ENCODE measurements at regions not wholly inside any gene's neighbourhood (a gene's known extent, or its start where the extent isn't known, plus 50 kb on each side); places are given as distances from the start of the nearest gene placed in this dataset.

DNA sequence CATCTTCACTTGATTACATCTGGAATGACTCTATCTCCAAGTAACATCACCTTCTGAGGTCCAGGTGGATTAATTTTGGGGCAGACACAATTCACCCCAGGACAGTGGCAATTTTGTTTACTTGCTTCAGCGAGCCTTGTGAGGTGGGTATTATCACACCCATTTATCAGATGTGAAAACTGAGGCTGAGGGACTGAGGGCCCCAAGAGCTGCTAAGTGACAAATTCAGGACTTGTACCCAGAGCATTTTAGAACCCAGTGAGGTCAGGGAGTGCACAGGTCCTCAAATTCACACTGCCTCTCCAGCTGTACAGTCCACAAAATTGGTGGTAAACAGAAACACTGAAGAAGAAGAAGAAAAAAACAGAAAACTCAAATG, 125.2 kb upstream of the PMEPA1 start:
- no peaks in the 10 kb centered on the region for H3K9me3 Mint-ChIP-seq

GRCh38 chr20:57834306-57835073, 124.7 kb upstream of the PMEPA1 start:
- Mint-ChIP-seq H3K27ac (no peak overlapping the region), H3K27me3 (peaks cover 0 to 4% (median 0%) of the 10 kb centered on the region in 5 donors), H3K36me3 (no peaks in the 10 kb centered on the region), H3K4me3 (no peak overlapping the region), H3K4me1 (peaks cover 0 to 3% (median 0%) of the 10 kb centered on the region in 4 donors), H3K9me3 (no peaks in the 10 kb centered on the region)
- no peak for ATAC-seq
- DNase-seq, result no peak
- POLR2A ChIA-PET, result no interaction called here

More for the DNA sequence above, 125.2 kb upstream of the PMEPA1 start:
- H3K36me3 Mint-ChIP-seq, result no peaks in the 10 kb centered on the region
- DNase-seq (no peak), ATAC-seq (no peak)
- POLR2A ChIA-PET, result interaction anchor here (0.5 kb wide), 1 partner anchor 88 kb away, joined by 3 read pairs; no protein-coding TSS in a partner anchor
- peaks cover 0 to 4% (median 0%) of the 10 kb centered on the region in 5 donors for H3K27me3 Mint-ChIP-seq
- peaks cover 0 to 3% (median 0%) of the 10 kb centered on the region in 4 donors for H3K4me1 Mint-ChIP-seq
- H3K4me3 Mint-ChIP-seq, result no peak overlapping the region
- H3K27ac Mint-ChIP-seq, result no peak overlapping the region

DNA sequence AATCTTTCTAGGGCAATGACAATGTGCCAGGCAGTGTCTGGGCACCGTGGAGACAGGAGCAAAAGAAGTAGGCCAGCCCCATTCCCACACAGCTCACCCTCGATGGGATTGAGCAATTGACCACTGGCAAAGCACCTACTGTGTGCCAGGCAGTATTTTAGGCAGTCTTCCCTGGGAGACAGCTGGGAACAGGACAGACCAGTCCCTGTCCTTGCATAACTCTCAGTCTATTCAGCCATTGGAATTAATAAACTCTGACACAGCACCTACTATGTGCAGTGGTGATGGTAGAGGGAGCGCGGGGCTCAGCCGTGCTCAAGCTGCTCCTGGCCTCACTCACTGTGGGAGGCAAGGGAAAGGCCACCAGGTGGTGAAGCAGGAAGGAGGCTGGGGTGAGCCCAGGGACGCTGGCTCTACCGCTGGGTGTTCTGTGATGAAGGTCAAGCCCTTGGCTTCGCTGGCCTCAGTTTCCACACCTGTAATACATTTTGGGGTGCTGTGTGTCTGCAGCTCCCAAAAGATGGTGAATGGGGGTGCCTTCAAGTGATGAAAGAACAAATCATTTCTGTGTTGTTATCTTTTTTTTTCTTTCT, 122.3 kb upstream of the PMEPA1 start:
- ATAC-seq (no peak), DNase-seq (no peak)
- POLR2A ChIA-PET, result no interaction called here
- peaks cover 0 to 4% (median 0%) of the 10 kb centered on the region in 5 donors for H3K27me3 Mint-ChIP-seq
- H3K4me3 Mint-ChIP-seq, result no peak overlapping the region
- H3K27ac Mint-ChIP-seq, result no peak overlapping the region
- H3K4me1 Mint-ChIP-seq, result peaks cover 0 to 3% (median 0%) of the 10 kb centered on the region in 4 donors
- H3K36me3 Mint-ChIP-seq, result no peaks in the 10 kb centered on the region
- H3K9me3 Mint-ChIP-seq, result no peaks in the 10 kb centered on the region

DNA sequence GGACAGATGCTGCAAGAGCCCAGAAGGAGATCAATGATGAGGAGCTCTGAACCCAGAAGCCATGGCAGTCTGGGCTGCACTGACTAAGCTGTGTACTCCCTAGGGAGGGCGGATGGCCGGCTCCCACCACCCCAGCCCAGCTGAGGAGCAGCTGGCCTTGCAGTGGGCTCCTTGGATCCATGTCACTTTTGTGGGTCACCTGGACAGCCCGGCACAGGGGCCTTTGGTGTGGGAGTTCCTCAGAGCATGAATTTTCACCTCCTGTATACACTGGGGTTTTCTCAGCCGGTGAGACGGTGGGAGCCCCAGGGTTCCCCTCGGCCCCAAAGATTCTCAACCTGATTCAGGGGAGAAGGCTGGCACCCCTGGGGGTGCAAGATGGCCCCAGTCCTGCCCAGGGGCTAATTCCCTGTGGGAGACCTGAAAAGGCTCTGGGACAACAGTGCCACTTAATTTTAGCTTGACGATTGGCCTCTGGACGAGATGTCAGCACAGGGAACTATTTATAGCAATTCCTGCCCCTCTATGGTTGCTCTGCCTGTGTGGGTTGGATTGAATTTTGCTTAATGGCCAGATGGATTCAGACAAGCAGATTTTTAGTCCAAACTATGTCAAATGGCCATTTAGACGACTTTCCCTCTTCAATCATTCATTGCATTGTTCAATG, 121.6 kb upstream of the PMEPA1 start:
- ATAC-seq (no peak), DNase-seq (no peak)
- no peaks in the 10 kb centered on the region for H3K36me3 Mint-ChIP-seq
- H3K27me3 Mint-ChIP-seq, result peaks cover 0 to 4% (median 0%) of the 10 kb centered on the region in 5 donors
- POLR2A ChIA-PET, result no interaction called here
- H3K4me3 Mint-ChIP-seq, result no peak overlapping the region
- no peaks in the 10 kb centered on the region for H3K9me3 Mint-ChIP-seq
- H3K4me1 Mint-ChIP-seq, result peaks cover 0 to 3% (median 0%) of the 10 kb centered on the region in 4 donors
- no peak overlapping the region for H3K27ac Mint-ChIP-seq

GRCh38 chr20:57830515-57830895, 120.7 kb upstream of the PMEPA1 start:
- no peak overlapping the region for H3K4me3 Mint-ChIP-seq
- no peaks in the 10 kb centered on the region for H3K36me3 Mint-ChIP-seq
- no peak for DNase-seq
- peaks cover 0 to 3% (median 0%) of the 10 kb centered on the region in 4 donors for H3K4me1 Mint-ChIP-seq
- H3K9me3 Mint-ChIP-seq, result no peaks in the 10 kb centered on the region
- peaks cover 0 to 4% (median 0%) of the 10 kb centered on the region in 5 donors for H3K27me3 Mint-ChIP-seq
- H3K27ac Mint-ChIP-seq, result no peak overlapping the region
- POLR2A ChIA-PET, result no interaction called here
- no peak for ATAC-seq

DNA sequence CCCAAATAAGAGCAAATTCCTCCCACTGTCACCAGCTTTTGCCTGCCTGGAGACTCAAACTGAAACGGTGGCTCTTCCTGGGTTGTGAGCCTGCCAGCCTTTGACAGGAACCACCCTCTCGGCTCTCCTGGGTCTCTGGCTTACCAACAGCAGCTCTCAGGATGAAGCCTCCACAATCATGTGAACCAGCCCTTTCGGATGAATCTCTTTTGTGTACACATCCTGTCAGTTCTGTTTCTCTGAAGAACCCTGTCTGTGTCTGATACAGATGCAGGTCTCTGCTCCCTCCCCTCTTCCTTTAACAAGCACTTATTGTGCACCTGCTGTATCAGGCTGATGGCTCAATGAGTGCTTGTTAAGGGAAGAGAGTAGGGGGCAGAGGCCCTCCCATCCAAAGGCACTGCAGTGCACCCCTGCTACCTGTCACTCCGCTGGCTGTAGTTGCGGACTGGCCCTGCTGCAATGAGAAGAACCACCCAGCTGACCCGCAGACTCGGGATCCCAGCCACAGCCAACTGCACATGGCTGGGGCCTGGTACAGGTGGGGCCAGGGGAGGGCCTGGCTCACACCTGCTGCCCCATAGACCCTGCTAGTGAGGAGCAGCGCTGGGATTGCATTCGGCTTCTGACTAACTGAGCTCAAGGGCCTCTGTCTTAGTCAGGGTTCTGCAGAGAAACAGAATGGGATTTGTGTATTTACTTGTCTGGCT, 120.1 kb upstream of the PMEPA1 start:
- no peak overlapping the region for H3K27ac Mint-ChIP-seq
- H3K4me1 Mint-ChIP-seq, result peaks cover 0 to 3% (median 0%) of the 10 kb centered on the region in 4 donors
- no peaks in the 10 kb centered on the region for H3K36me3 Mint-ChIP-seq
- no peak overlapping the region for H3K4me3 Mint-ChIP-seq
- no peaks in the 10 kb centered on the region for H3K9me3 Mint-ChIP-seq
- ATAC-seq (no peak), DNase-seq (no peak)
- peaks cover 0 to 5% (median 0%) of the 10 kb centered on the region in 5 donors for H3K27me3 Mint-ChIP-seq
- POLR2A ChIA-PET, result no interaction called here

GRCh38 chr20:57829336-57829735, 119.5 kb upstream of the PMEPA1 start:
- Mint-ChIP-seq H3K4me1 (peaks cover 0 to 3% (median 0%) of the 10 kb centered on the region in 4 donors), H3K9me3 (no peaks in the 10 kb centered on the region), H3K27ac (no peak overlapping the region), H3K36me3 (no peaks in the 10 kb centered on the region), H3K4me3 (no peak overlapping the region), H3K27me3 (peaks cover 0 to 3% (median 0%) of the 10 kb centered on the region in 5 donors)
- POLR2A ChIA-PET, result no interaction called here
- no peak for ATAC-seq
- DNase-seq, result no peak

DNA sequence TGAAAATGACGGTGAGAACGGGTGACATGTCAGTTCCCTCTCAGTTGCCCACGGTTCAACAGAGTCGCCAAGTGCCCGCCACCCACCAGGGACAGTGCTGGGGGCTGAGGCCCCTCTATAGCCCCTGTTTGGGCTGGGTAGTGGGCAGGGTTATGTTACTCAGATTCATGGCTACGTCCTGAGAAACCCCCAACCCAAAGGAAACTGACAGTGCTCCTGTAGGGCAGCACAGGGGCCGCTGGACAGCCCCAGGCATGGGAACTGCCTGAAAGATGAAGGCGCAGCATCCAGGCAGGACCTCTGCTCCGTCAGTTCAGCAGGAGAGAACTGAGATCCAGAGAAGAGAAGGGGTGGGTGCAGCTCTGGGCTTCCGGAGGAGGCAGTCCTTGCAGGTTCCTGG, 118.9 kb upstream of the PMEPA1 start:
- Mint-ChIP-seq H3K4me1 (peaks cover 0 to 3% (median 0%) of the 10 kb centered on the region in 4 donors), H3K27me3 (peaks cover 0 to 3% (median 0%) of the 10 kb centered on the region in 5 donors), H3K4me3 (no peak overlapping the region), H3K9me3 (no peaks in the 10 kb centered on the region), H3K27ac (no peak overlapping the region), H3K36me3 (no peaks in the 10 kb centered on the region)
- DNase-seq (no peak), ATAC-seq (no peak)
- POLR2A ChIA-PET, result no interaction called here

GRCh38 chr20:57826666-57827287, 117.0 kb upstream of the PMEPA1 start:
- H3K4me1 Mint-ChIP-seq, result no peaks in the 10 kb centered on the region
- no peaks in the 10 kb centered on the region for H3K9me3 Mint-ChIP-seq
- DNase-seq (no peak), ATAC-seq (no peak)
- no peak overlapping the region for H3K4me3 Mint-ChIP-seq
- no peaks in the 10 kb centered on the region for H3K36me3 Mint-ChIP-seq
- no peak overlapping the region for H3K27ac Mint-ChIP-seq
- POLR2A ChIA-PET, result no interaction called here
- peaks cover 0 to 3% (median 0%) of the 10 kb centered on the region in 5 donors for H3K27me3 Mint-ChIP-seq

GRCh38 chr20:57824909-57825308, 115.1 kb upstream of the PMEPA1 start:
- H3K36me3 Mint-ChIP-seq, result no peaks in the 10 kb centered on the region
- H3K4me1 Mint-ChIP-seq, result no peaks in the 10 kb centered on the region
- DNase-seq, result no peak
- H3K4me3 Mint-ChIP-seq, result no peak overlapping the region
- H3K9me3 Mint-ChIP-seq, result no peaks in the 10 kb centered on the region
- POLR2A ChIA-PET, result no interaction called here
- no peak for ATAC-seq
- H3K27ac Mint-ChIP-seq, result no peak overlapping the region
- H3K27me3 Mint-ChIP-seq, result peaks cover 2 to 19% (median 8%) of the 10 kb centered on the region in 5 donors

- H3K27ac Mint-ChIP-seq, result no peak overlapping the region
- H3K4me3 Mint-ChIP-seq, result no peak overlapping the region
- ATAC-seq, result no peak
- no peaks in the 10 kb centered on the region for H3K36me3 Mint-ChIP-seq
- DNase-seq, result no peak
- H3K4me1 Mint-ChIP-seq, result no peaks in the 10 kb centered on the region
- POLR2A ChIA-PET, result no interaction called here
- no peaks in the 10 kb centered on the region for H3K9me3 Mint-ChIP-seq
- peaks cover 4 to 30% (median 19%) of the 10 kb centered on the region in 5 donors for H3K27me3 Mint-ChIP-seq
Observed at GRCh38 chr20:57821935-57822334, 112.1 kb upstream of the PMEPA1 start.

DNA sequence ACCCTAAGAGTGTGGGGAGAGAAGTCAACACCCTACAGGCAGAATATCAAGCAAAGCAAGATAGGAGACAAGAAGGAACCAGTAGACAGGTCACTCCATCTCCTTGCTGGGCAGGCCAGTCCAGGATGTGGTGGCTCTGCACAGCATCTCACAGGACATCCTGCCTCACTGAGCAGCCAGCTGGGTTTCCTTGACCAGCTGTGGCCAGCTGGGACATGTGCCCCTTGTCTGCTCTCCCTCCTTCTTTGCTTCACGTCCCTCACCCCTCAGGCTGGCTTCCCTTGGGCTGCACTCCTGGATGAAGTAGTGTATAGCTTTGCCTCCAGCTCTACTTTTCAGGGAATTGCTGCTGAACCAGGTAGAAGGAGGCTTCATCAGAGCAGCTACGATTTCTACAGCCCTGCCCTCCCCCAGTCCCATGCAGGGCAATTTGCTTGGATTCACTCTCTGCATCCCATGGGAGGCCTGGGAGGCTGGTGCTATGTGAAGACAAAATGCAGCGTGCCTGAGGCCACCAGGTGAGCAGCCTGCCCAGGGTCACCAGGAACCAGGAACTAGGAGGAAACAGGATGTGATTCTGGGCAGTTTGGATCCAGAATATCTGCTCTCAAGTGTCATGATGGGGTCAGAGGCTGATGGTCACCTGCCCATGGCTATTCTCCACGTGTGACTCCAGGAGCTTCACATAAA, 110.0 kb upstream of the PMEPA1 start:
- peaks cover 4 to 33% (median 19%) of the 10 kb centered on the region in 5 donors for H3K27me3 Mint-ChIP-seq
- H3K9me3 Mint-ChIP-seq, result no peaks in the 10 kb centered on the region
- H3K4me3 Mint-ChIP-seq, result no peak overlapping the region
- H3K36me3 Mint-ChIP-seq, result peaks cover 0 to 1% (median 0%) of the 10 kb centered on the region in 3 donors
- POLR2A ChIA-PET, result no interaction called here
- peak overlapping the region in 2 of 10 donors; percentile 65 to 85 for H3K27ac Mint-ChIP-seq
- DNase-seq, result no peak
- ATAC-seq, result no peak
- H3K4me1 Mint-ChIP-seq, result no peaks in the 10 kb centered on the region
